ENCODE measurements at regions not wholly inside any gene's neighbourhood (a gene's known extent, or its start where the extent isn't known, plus 50 kb on each side); places are given as distances from the start of the nearest gene placed in this dataset.

- Mint-ChIP-seq H3K27ac (ENCODE audit: unreplicated experiment) (no peak overlapping the region), H3K9me3 (ENCODE audit: unreplicated experiment) (peaks cover 5% of the 10 kb centered on the region), H3K4me3 (ENCODE audit: unreplicated experiment) (no peak overlapping the region), H3K4me1 (ENCODE audit: unreplicated experiment) (peaks cover 17% of the 10 kb centered on the region), H3K27me3 (ENCODE audit: unreplicated experiment) (no peaks in the 10 kb centered on the region), H3K36me3 (ENCODE audit: unreplicated experiment) (peaks cover 3% of the 10 kb centered on the region)
- no peak for TF ChIP-seq CTCF (IDR thresholded peaks at IDR 0.05)
- no peak for DNase-seq (ENCODE audit: extremely low spot score, unreplicated experiment)
Measured at GRCh38 chr6:148648754-148649453, 97.9 kb upstream of the UST start.

GRCh38 chr6:148649454-148649963, 97.3 kb upstream of the UST start:
- H3K27ac Mint-ChIP-seq (ENCODE audit: unreplicated experiment) = no peak overlapping the region
- H3K4me1 Mint-ChIP-seq (ENCODE audit: unreplicated experiment) = peaks cover 17% of the 10 kb centered on the region
- H3K36me3 Mint-ChIP-seq (ENCODE audit: unreplicated experiment) = peaks cover 3% of the 10 kb centered on the region
- no peaks in the 10 kb centered on the region for H3K27me3 Mint-ChIP-seq (ENCODE audit: unreplicated experiment)
- H3K4me3 Mint-ChIP-seq (ENCODE audit: unreplicated experiment) = no peak overlapping the region
- no peak for DNase-seq (ENCODE audit: extremely low spot score, unreplicated experiment)
- TF ChIP-seq CTCF (IDR thresholded peaks at IDR 0.05) = no peak
- H3K9me3 Mint-ChIP-seq (ENCODE audit: unreplicated experiment) = peaks cover 5% of the 10 kb centered on the region

- DNase-seq (ENCODE audit: extremely low spot score, unreplicated experiment) = no peak
- H3K9me3 Mint-ChIP-seq (ENCODE audit: unreplicated experiment) = peaks cover 5% of the 10 kb centered on the region
- no peak overlapping the region for H3K4me3 Mint-ChIP-seq (ENCODE audit: unreplicated experiment)
- peaks cover 17% of the 10 kb centered on the region for H3K4me1 Mint-ChIP-seq (ENCODE audit: unreplicated experiment)
- H3K36me3 Mint-ChIP-seq (ENCODE audit: unreplicated experiment) = peaks cover 3% of the 10 kb centered on the region
- no peak for TF ChIP-seq CTCF (IDR thresholded peaks at IDR 0.05)
- H3K27me3 Mint-ChIP-seq (ENCODE audit: unreplicated experiment) = no peaks in the 10 kb centered on the region
- H3K27ac Mint-ChIP-seq (ENCODE audit: unreplicated experiment) = peak overlapping the region; percentile 60
Measured at GRCh38 chr6:148650941-148651505, 95.8 kb upstream of the UST start.

- DNase-seq (ENCODE audit: extremely low spot score, unreplicated experiment) = no peak
- no peak for TF ChIP-seq CTCF (IDR thresholded peaks at IDR 0.05)
- Mint-ChIP-seq H3K4me3 (ENCODE audit: unreplicated experiment) (no peak overlapping the region), H3K27ac (ENCODE audit: unreplicated experiment) (no peak overlapping the region), H3K36me3 (ENCODE audit: unreplicated experiment) (peaks cover 1% of the 10 kb centered on the region), H3K27me3 (ENCODE audit: unreplicated experiment) (no peaks in the 10 kb centered on the region), H3K4me1 (ENCODE audit: unreplicated experiment) (peaks cover 17% of the 10 kb centered on the region), H3K9me3 (ENCODE audit: unreplicated experiment) (peaks cover 5% of the 10 kb centered on the region)
Measured at GRCh38 chr6:148652205-148652604, 94.6 kb upstream of the UST start.

- Mint-ChIP-seq H3K27me3 (ENCODE audit: unreplicated experiment) (no peaks in the 10 kb centered on the region), H3K4me3 (ENCODE audit: unreplicated experiment) (no peak overlapping the region), H3K36me3 (ENCODE audit: unreplicated experiment) (no peaks in the 10 kb centered on the region), H3K27ac (ENCODE audit: unreplicated experiment) (no peak overlapping the region), H3K9me3 (ENCODE audit: unreplicated experiment) (peaks cover 8% of the 10 kb centered on the region), H3K4me1 (ENCODE audit: unreplicated experiment) (peaks cover 17% of the 10 kb centered on the region)
- DNase-seq (ENCODE audit: extremely low spot score, unreplicated experiment) = no peak
- no peak for TF ChIP-seq CTCF (IDR thresholded peaks at IDR 0.05)
Measured at GRCh38 chr6:148653138-148653776, 93.6 kb upstream of the UST start.

Data from osteocyte (in vitro differentiated cells).